Spleen (tissue), 11 donors: ENCODE measurements at regions not wholly inside any gene's neighbourhood (a gene's known extent, or its start where the extent isn't known, plus 50 kb on each side); places are given as distances from the start of the nearest gene placed in this dataset.

Experiments used
- DNase-seq: peaks from one replicate; pipeline ENCODE4 v3.0.0-alpha.2; 2020
- H3K27ac ChIP-seq, 8 donors: fragments of 200-600 bp; sonication (generic) in 7 of 8; 1 replicate in 4 of 8; 2 replicates in 4 of 8; pipeline versions ENCODE4 v1.5.0 to v1.8.0; 2016 to 2021; ENCODE audit warnings: inconsistent platforms in 4 of 8, mild to moderate bottlenecking in 4 of 8, moderate library complexity in 1 of 8
- H3K27me3 ChIP-seq, 7 donors: fragments of 200-600 bp; sonication (generic) in 6 of 7; replicated peaks in 1 of 7; 1 replicate in 4 of 7; 2 replicates in 3 of 7; pipeline versions ENCODE4 v1.5.0 to v1.8.0; 2016 to 2021; ENCODE audit warnings: inconsistent platforms in 3 of 7, mild to moderate bottlenecking in 1 of 7
- H3K36me3 ChIP-seq, 6 donors: fragments of 200-600 bp; sonication (generic) in 5 of 6; 1 replicate in 4 of 6; 2 replicates in 2 of 6; pipeline versions ENCODE4 v1.5.0 to v1.8.0; 2016 to 2021; ENCODE audit warnings: inconsistent platforms in 2 of 6
- H3K4me1 ChIP-seq, 6 donors: fragments of 200-600 bp; sonication (generic) in 5 of 6; 1 replicate in 3 of 6; 2 replicates in 3 of 6; pipeline versions ENCODE4 v1.5.0 to v1.8.0; 2016 to 2021; ENCODE audit warnings: inconsistent platforms in 3 of 6
- H3K4me3 ChIP-seq, 8 donors: fragments of 200-600 bp; sonication (generic) in 7 of 8; 1 replicate in 4 of 8; 2 replicates in 4 of 8; pipeline versions ENCODE4 v1.5.0 to v1.8.0; 2016 to 2021; ENCODE audit warnings: inconsistent platforms in 4 of 8, mild to moderate bottlenecking in 4 of 8, moderate library complexity in 2 of 8
- H3K9me3 ChIP-seq, 8 donors: fragments of 200-600 bp; sonication (generic) in 7 of 8; 1 replicate in 4 of 8; 2 replicates in 4 of 8; pipeline versions ENCODE4 v1.5.0 to v1.8.0; 2016 to 2021; ENCODE audit warnings: inconsistent platforms in 4 of 8
- POLR2A ChIP-seq, 3 donors: fragments of 450-650 bp; IDR thresholded peaks; one replicate each; pipeline ENCODE4 v1.5.1; 2017; ENCODE audit warnings: antibody characterized with exemption in 3 of 3, mild to moderate bottlenecking in 1 of 3
- POLR2AphosphoS5 ChIP-seq, 3 donors: sonication (generic); formaldehyde crosslinking; IDR thresholded peaks; one replicate each; pipeline ENCODE4 v1.5.1; 2017; ENCODE audit warnings: antibody characterized with exemption in 3 of 3
- WGBS, 5 donors: extraction: QIAGEN DNeasy Blood & Tissue Kit in 3 of 5; methylation state at CpG; one replicate each; pipeline versions ENCODE4 v1.1.5 to v1.1.7; 2013 to 2018; 5-methylcytosine and 5-hydroxymethylcytosine counted together
- intact Hi-C: fragments of 100-400 bp; cut with DNase I; formaldehyde crosslinking; loops from one replicate; pipeline ENCODE4 v1.15.0; 2023; ENCODE audit warnings: low total_unique reads
- TF ChIP-seq, protein P1 (sequence below), 11 experiments: fragments of 200-600 bp in 7 of 11; fragments of 450-650 bp in 4 of 11; sonication (generic) in 4 of 11; IDR thresholded peaks in 8 of 11; conservative IDR thresholded peaks in 3 of 11; 1 replicate in 7 of 11; 2 replicates in 4 of 11; pipeline versions ENCODE4 v1.4.0 to v1.8.0; 2016 to 2021; ENCODE audit warnings: antibody characterized with exemption in 11 of 11, inconsistent platforms in 4 of 11, mild to moderate bottlenecking in 1 of 11
- donor health status: healthy with polysubstance abuse.
- donor health status: DM: no; HTN: no; CAD: no; lungs with moderate emphysema.
- donor health status: DM: no; HTN: no; CAD: no.
- donor health status: Bipolar disorder and iron deficiency.
- donor health status: healthy.
- donor health status: DM: no; HTN: no; CAD: no.
- donor health status: DM: yes; HTN: yes; CAD: no.

DNA sequence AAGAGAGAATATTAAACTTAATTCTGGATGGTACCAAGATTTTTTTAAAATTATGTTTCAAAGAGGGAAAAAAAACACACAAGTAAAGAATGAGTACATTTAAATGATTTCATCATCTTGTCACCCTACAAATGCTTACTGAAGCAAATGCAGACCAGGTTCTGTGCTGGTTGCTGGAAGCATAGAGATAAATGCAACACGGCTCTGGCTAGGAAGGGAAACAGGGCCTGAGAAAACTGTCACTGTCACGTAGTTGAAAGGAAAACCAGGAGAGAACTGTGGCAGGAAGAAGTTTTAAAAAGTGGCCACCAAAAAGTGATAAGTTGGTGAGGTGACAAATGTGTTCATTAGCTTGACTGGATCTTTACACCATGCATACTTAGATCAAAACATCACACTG, 336.9 kb upstream of the NFIA start:
- Histone ChIP-seq H3K27me3 (no peaks in the 10 kb centered on the region), H3K27ac (no peak overlapping the region), H3K4me3 (no peak overlapping the region), H3K9me3 (no peaks in the 10 kb centered on the region), H3K36me3 (no peaks in the 10 kb centered on the region), H3K4me1 (no peaks in the 10 kb centered on the region)
- no peak for DNase-seq
- TF ChIP-seq, protein P1, sequence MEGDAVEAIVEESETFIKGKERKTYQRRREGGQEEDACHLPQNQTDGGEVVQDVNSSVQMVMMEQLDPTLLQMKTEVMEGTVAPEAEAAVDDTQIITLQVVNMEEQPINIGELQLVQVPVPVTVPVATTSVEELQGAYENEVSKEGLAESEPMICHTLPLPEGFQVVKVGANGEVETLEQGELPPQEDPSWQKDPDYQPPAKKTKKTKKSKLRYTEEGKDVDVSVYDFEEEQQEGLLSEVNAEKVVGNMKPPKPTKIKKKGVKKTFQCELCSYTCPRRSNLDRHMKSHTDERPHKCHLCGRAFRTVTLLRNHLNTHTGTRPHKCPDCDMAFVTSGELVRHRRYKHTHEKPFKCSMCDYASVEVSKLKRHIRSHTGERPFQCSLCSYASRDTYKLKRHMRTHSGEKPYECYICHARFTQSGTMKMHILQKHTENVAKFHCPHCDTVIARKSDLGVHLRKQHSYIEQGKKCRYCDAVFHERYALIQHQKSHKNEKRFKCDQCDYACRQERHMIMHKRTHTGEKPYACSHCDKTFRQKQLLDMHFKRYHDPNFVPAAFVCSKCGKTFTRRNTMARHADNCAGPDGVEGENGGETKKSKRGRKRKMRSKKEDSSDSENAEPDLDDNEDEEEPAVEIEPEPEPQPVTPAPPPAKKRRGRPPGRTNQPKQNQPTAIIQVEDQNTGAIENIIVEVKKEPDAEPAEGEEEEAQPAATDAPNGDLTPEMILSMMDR (IDR thresholded peaks at IDR 0.05 in 8 of 11, conservative IDR thresholded peaks at IDR 0.05 in 3 of 11), result no peak
- no peak for TF ChIP-seq POLR2AphosphoS5 (IDR thresholded peaks at IDR 0.05)
- TF ChIP-seq POLR2A (IDR thresholded peaks at IDR 0.05), result no peak
- WGBS, 5 donors, result 43 to 58% (median 51%) methylated on average over 2 of the region's 2 CpGs
- intact Hi-C loops, result no loop called here

DNA sequence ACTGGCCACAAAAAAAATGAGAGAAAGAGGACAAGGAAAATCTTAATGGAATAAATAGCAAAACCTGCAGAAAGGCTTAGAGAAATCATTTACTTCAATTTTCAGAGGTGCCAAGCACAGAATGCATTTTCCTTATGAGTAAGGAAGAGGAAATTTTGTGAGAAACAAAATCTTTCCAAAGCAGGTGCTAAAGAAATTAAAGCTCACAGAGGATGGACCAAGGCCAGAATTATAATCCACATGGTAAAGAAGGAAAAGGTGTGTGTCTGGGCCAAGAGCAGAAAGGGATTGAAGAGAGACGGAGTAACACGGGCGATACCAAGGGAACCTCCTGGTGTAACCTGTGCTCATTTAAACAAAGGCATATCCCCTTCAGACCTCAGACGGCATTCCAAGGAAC, 340.0 kb upstream of the NFIA start:
- Histone ChIP-seq H3K27me3 (no peaks in the 10 kb centered on the region), H3K4me1 (no peaks in the 10 kb centered on the region), H3K9me3 (no peaks in the 10 kb centered on the region), H3K4me3 (no peak overlapping the region), H3K27ac (no peak overlapping the region), H3K36me3 (no peaks in the 10 kb centered on the region)
- TF ChIP-seq, protein P1 (IDR thresholded peaks at IDR 0.05 in 8 of 11, conservative IDR thresholded peaks at IDR 0.05 in 3 of 11), result no peak
- no peak for TF ChIP-seq POLR2AphosphoS5 (IDR thresholded peaks at IDR 0.05)
- TF ChIP-seq POLR2A (IDR thresholded peaks at IDR 0.05), result no peak
- DNase-seq, result no peak
- intact Hi-C loops, result no loop called here
- WGBS, 5 donors, result 94 to 98% (median 96%) methylated on average over 4 of the region's 4 CpGs

DNA sequence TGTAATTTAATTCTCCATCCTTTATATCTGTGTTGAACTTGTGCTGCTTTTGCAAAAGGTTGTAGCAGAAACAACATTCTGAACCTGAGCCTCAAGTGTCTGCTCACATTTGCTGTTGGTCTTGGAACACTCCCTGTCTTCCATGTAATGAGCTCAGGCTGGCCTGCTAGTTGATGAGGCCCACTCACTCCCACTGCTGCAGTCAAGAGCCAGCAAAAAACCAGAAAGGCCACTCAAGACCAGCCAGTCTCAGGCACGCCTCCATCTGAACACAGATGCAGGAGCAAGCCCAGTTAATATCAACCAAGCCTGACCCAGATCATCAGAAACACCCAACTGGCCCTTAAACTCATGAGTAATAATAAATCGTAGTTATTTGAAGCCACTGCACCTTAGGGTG, 342.2 kb upstream of the NFIA start:
- no peak for DNase-seq
- no peak overlapping the region for H3K4me3 ChIP-seq
- H3K4me1 ChIP-seq, result no peaks in the 10 kb centered on the region
- H3K27me3 ChIP-seq, result no peaks in the 10 kb centered on the region
- H3K36me3 ChIP-seq, result no peaks in the 10 kb centered on the region
- intact Hi-C loops, result no loop called here
- no peak overlapping the region for H3K27ac ChIP-seq
- TF ChIP-seq POLR2AphosphoS5 (IDR thresholded peaks at IDR 0.05), result no peak
- TF ChIP-seq, protein P1 (IDR thresholded peaks at IDR 0.05 in 8 of 11, conservative IDR thresholded peaks at IDR 0.05 in 3 of 11), result no peak
- no peak for TF ChIP-seq POLR2A (IDR thresholded peaks at IDR 0.05)
- H3K9me3 ChIP-seq, result no peaks in the 10 kb centered on the region
- WGBS, 5 donors, result 77 to 91% (median 86%) methylated on average over 2 of the region's 2 CpGs

- intact Hi-C loops, result no loop called here
These were observed 342.6 kb upstream of the NFIA start for GRCh38 chr1:60739729-60740128.

GRCh38 chr1:60732977-60733401, 349.4 kb upstream of the NFIA start:
- no peaks in the 10 kb centered on the region for H3K27me3 ChIP-seq
- no peaks in the 10 kb centered on the region for H3K9me3 ChIP-seq
- intact Hi-C loops, result no loop called here
- H3K4me1 ChIP-seq, result no peaks in the 10 kb centered on the region
- no peaks in the 10 kb centered on the region for H3K36me3 ChIP-seq
- no peak for DNase-seq
- WGBS, 5 donors, result 80 to 96% (median 91%) methylated on average over 3 of the region's 3 CpGs
- TF ChIP-seq POLR2AphosphoS5 (IDR thresholded peaks at IDR 0.05), result no peak
- TF ChIP-seq POLR2A (IDR thresholded peaks at IDR 0.05), result no peak
- TF ChIP-seq, protein P1 (IDR thresholded peaks at IDR 0.05 in 8 of 11, conservative IDR thresholded peaks at IDR 0.05 in 3 of 11), result no peak
- no peak overlapping the region for H3K4me3 ChIP-seq
- no peak overlapping the region for H3K27ac ChIP-seq

More at GRCh38 chr1:60739729-60740128, 342.6 kb upstream of the NFIA start:
- no peak for TF ChIP-seq POLR2A (IDR thresholded peaks at IDR 0.05)
- Histone ChIP-seq H3K27me3 (no peaks in the 10 kb centered on the region), H3K9me3 (no peaks in the 10 kb centered on the region), H3K36me3 (no peaks in the 10 kb centered on the region), H3K4me1 (no peaks in the 10 kb centered on the region), H3K27ac (no peak overlapping the region), H3K4me3 (no peak overlapping the region)
- no peak for DNase-seq
